Suprapubic skin (tissue), 3 donors: ENCODE measurements at regions not wholly inside any gene's neighbourhood (a gene's known extent, or its start where the extent isn't known, plus 50 kb on each side); places are given as distances from the start of the nearest gene placed in this dataset.

Source experiments
- CTCF ChIP-seq, 2 donors: fragments of 200-600 bp in 1 of 2; fragments of 450-650 bp in 1 of 2; sonication (generic) in 1 of 2; IDR thresholded peaks; one replicate each; pipeline ENCODE4 v1.5.1; 2016 to 2019; ENCODE audit warnings: antibody characterized with exemption in 2 of 2, mild to moderate bottlenecking in 1 of 2, moderate library complexity in 1 of 2
- EP300 ChIP-seq: sonication (generic); formaldehyde crosslinking; IDR thresholded peaks from one replicate; pipeline ENCODE4 v1.6.1; 2017; ENCODE audit warnings: antibody characterized with exemption
- POLR2A ChIP-seq, 2 donors: fragments of 450-650 bp; IDR thresholded peaks; one replicate each; pipeline ENCODE4 v1.6.1; 2017; ENCODE audit warnings: antibody characterized with exemption in 2 of 2, mild to moderate bottlenecking in 2 of 2, moderate library complexity in 2 of 2

GRCh38 chr18:78713069-78713468, 266.5 kb upstream of the SALL3 start:
- no peak for TF ChIP-seq CTCF (IDR thresholded peaks at IDR 0.05)
- no peak for TF ChIP-seq EP300
- TF ChIP-seq POLR2A (IDR thresholded peaks at IDR 0.05): no peak
